ENCODE measurements at regions not wholly inside any gene's neighbourhood (a gene's known extent, or its start where the extent isn't known, plus 50 kb on each side); places are given as distances from the start of the nearest gene placed in this dataset.

DNA sequence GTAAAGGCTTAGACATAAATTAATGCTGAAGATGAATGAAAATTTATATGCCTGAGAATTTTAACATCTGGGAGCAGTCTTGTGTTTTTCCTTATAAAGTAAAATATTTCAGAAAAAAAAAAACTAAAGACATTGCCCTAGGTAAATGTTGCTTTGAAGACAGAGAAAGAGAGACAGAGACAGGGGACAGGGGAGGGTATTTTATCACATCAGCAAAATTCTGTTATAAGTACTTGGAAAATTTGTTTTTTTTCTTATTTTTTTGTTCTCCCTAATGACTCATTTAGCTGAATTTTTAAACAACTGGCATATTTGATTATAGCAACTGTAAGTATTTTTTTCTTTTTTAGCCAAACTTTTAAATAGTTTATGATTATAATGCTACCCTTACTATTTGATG is 1540.6 kb upstream of the GBE1 start:
- no peak for DNase-seq

GRCh38 chr3:83317605-83318004 is 1556.2 kb upstream of the GBE1 start:
- no peak for DNase-seq

DNA sequence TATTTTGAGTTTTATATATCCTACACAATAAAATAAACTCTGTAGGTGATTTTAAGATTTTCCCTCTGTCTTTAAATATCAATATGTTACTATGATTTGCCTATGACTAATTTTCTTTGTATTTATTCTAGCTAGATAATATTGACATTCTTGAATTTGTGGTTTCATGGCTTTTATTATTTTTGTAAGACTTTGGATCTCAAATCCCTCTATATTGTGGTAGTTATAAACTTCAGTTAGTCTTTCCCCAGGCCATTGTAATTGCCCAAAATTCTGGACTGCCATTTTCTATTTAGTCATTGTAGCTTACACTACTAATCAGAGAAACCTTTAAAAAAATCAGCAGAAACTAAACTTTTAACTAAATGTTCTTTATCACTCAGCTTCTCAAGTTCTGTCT is 1559.3 kb upstream of the GBE1 start:
- no peak for DNase-seq

- DNase-seq, result no peak
These were observed 1560.0 kb upstream of the GBE1 start for GRCh38 chr3:83321457-83321856.

DNA sequence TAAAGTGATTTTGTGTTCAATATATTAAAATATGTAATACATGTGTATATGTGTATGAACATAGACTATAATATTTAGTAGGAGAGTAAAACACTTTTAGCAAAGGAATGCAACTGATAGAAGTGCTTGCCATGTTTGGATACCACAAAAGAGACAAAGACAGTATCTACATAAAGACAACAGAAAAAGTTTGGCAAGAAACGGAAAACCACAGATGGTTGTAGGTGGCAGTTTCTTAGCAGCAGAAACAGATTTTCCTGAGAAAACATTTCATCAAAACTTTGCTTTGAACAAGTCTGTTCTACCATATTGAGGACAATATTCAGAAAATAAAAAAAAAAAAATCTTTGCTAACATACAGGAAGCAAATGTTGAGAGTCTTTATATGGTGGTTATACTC is 1560.4 kb upstream of the GBE1 start:
- DNase-seq, result peak in 4 of 58 donors; percentile 2 to 42 (median 20)

- DNase-seq, result no peak
These were observed 1592.8 kb upstream of the GBE1 start for GRCh38 chr3:83354205-83354604.

DNA sequence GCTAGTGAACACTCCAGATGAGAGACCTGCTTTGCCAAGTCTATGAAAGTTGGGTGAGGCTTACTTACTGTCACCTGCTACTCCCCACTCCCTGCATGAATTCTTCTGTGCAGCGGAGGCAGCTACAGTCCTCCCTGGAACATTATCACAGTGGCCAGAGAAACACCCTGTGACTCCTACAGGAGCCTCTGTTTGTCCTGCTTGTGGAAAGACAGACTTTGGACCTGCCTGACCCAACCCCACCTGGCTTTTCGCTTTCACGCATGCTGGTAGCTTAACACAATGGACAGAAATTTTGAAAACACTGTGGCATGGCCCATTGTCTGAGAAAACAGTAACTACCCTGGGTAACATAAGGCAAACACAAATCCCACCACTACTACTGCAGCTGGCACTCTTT is 1565.5 kb upstream of the CADM2 start:
- DNase-seq, result no peak

DNA sequence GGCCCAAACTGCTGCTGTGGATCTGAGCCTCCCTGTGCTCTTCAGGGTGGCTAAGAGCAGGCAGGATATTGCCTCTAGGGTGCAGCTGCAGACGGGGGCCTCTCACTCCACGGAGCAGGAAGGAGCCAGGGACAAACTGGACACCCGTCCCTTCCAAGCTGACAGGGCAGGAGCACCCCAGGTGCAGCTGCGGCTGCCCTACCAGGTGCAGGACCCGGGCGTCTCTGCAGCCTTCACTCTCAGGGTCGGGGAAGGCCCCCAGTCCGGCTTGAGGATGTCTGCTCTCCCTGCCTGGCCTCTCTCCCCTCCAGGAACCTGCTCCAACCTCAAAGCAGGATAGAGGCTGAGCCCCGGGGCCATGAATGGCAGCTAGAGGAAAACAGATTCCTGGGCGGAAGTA is 1554.9 kb upstream of the CADM2 start:
- no peak for DNase-seq

GRCh38 chr3:83426300-83426699 is 1532.5 kb upstream of the CADM2 start:
- no peak for DNase-seq

DNA sequence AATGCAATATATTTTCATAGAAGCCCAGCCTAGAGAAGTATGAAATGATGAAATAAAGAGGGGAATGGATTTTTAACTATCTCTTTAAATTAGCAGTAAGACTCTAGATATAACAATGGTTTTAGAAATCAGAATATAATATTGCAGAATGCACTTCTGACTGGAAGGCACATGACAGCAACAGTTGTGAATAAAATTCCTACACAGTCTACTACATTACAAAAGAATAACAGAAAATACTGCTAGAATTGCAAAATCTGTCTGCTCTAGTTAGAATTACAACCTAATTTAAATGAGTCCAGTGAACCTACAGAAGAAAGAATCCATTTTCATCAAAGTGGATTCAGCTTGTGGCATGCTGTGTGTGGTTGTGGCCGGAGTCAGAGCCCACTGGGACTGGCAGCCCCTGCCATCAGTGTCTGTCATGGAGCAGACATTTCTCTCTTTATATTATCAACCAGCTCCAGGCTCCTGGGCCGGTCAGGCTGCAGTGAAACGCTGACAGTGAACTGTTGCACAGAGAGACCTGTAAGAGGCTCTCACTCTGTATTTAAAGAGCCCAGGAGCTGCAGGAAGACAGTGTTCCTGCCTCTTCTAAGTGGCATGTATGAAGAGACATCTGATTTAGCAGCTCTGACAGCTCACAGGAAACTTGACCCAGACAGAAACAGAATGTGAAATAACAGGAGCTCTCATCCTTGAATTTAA is 1523.8 kb upstream of the CADM2 start:
- no peak for DNase-seq

GRCh38 chr3:83438188-83438587 is 1520.6 kb upstream of the CADM2 start:
- DNase-seq, result no peak

DNA sequence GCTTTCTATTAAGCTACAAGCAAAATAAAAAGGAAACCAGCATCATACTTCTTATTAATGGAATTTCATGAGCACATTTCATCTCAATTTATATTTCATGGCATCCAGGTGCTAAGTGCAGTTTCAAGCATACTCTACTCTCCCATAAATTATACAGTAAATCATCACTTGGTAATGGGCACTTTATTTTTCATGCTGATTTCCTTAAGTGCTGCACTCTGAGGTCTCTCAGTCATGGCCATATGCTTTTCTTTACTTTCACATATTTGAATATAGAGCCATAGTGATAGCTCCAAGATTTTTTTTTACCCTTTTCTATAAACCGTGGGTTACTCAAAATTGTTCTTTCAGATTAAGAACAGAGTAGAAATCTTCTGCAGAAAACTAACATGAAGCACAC is 1505.7 kb upstream of the CADM2 start:
- no peak for DNase-seq

DNA sequence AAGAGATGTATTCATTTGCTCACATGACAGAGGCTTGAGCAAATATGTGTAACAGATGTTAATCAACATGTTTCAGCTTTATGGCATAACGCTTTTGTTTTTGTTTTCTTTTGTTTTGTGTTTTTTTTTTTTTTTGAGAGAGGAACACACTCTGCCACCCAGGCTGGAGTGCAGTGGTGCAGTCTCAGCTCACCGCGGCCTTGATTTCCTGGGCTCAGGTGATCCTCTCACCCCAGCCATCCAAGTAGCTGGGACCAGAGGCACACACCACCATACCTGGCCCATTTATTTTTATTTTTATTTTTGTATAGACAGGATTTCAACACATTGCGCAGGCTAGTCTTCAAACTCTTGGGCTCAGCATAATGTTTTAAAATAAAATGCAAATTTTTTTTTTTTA is 1504.4 kb upstream of the CADM2 start:
- no peak for DNase-seq

DNA sequence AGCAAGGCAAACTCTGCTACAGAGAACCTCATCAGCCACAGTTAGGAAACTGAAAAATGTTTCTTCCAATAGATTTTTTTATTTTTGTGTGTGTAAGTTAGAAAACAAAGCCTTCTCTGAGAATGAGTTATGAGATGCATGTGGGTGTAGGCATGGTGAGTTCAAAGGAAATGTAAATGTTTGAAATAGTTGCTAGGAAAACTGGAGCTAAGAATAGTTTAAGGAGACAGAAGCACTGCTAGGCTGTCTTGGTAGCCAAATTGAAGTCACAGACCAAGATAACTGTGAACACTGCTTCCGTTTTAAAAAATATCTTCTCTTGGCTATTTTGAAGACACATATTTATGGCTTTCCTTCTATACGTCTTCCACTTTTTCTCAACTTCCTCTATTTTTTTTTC is 1501.2 kb upstream of the CADM2 start:
- peak in 1 of 58 donors; percentile 3 for DNase-seq

- no peak for DNase-seq
These were observed 1498.7 kb upstream of the CADM2 start for GRCh38 chr3:83460052-83460451.

DNA sequence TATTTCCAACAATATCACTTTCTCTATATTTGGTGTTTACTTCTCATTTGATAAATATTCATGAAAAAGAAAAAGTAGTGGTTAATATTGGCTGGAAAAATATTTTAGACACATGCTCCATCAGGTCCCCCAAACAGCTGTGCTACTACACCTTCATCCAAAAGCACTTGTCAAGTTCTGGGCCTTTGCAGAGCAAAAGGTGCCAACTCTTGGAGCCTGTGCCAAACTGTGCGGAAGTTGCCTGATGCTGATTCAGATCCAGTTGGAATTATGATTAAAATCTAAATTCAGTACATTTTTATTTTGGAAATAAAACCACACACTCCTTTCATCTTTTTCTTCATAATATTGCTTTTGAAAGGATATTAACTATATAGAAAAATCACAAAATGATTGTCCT is 1497.4 kb upstream of the CADM2 start:
- no peak for DNase-seq

DNA sequence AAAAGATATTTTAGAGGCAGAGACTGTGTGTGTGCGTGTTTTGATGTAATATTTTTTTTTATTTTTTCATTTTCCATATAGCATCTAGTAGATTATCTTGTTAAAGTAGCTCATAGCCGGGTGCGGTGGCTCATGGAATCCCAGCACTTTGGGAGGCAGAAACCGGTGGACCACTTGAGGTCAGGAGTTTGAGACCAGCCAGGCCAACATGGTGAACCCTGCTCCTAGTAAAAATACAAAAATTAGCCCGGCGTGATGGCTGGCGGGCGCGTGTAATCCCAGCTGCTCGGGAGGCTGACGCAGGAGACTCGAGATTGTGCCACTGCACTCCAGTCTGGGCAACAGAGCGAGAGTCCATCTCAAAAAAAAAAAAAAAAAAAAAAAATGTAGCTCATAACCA is 1481.2 kb upstream of the CADM2 start:
- DNase-seq, result no peak

DNA sequence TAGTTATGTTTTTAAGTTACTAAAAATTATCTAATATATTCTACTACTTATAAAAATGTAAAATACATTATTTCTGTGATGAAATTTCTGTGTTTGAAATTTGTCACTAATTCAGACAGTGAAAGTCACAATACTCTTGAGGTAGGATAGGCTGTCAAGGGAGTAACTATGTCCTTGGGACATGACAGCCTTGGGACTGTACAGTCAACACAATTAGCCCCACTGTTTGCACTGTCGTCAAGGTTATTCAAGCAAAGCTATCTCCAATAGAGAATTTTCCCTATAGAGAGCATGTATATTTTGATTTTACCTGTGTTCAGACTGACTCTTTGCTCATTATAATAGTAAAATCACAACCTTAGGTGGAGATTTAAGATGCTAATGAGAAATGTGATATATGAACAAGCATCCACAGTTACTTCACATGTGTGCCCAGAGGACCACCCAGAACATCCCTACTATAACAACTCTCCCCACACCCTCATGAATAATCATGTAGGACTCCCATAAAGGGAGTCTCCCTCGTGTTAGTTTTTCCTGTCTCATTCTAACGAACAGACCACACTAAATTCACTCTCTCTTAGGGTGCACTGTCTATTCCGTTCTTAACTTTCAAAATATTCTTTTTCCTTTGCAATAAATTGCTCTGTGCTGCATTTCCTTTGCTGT is 1476.3 kb upstream of the CADM2 start:
- DNase-seq, result no peak

DNA sequence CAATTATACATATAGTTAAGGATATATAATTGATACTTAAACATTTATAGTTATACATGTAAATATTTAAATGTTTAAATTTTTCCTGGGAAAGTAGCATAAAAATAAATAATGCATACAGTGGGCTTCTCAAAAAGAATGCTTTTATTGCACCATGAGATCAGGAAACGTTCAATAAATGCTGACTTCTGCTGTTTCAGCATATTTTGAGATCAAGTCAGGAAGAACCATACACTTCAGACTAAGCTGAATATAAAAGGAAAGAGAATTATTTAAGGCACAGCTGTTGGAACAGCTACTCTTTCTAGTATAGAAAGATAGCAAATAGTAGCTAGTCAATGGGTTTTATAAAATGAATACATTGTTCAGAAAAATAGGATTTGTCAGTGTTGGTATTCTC is 1462.3 kb upstream of the CADM2 start:
- no peak for DNase-seq

GRCh38 chr3:83498361-83499016 is 1460.3 kb upstream of the CADM2 start:
- no peak for DNase-seq

GRCh38 chr3:83500422-83500821 is 1458.4 kb upstream of the CADM2 start:
- no peak for DNase-seq

- DNase-seq, result no peak
These were observed 1457.9 kb upstream of the CADM2 start for GRCh38 chr3:83500931-83501330.

DNA sequence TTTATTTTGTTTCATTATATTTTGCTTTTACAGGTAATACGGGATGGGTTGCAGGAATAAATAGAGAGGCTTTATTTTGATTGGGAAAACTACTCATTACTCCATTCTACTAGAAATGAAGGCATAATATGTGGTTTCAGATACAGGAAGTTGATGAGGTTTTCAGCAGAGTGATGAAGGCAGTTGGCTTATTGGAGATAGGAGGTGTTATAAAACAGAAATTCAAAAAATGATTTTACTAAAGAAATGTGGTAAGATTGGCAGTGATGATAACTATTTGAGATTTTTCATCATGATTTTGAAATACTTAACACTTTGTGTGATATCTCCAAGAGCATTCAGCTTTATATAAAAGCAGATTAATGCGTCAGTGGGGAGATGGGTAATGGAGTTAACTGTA is 1445.7 kb upstream of the CADM2 start:
- no peak for DNase-seq
